Activated T-cell treated with anti-CD3 and anti-CD28 coated beads, Interleukin-2, amount 50 U/mL, for 4 hours (primary cell): ENCODE measurements at regions not wholly inside any gene's neighbourhood (a gene's known extent, or its start where the extent isn't known, plus 50 kb on each side); places are given as distances from the start of the nearest gene placed in this dataset.
"Not testable (repeated sequence)": the region's sequence is repeated elsewhere in the genome, so short reads cannot be mapped to it uniquely, and the experiment has no call there.

Experiments
- ATAC-seq, 2 donors: fragments of 200-7000 bp; cut with Tn5 transposase; one replicate each; pipeline ENCODE4 v1.10.0; 2021
- DNase-seq: peaks from one replicate; pipeline ENCODE4 v3.0.0-alpha.2; 2020
- H3K27me3 Mint-ChIP-seq: one replicate; pipeline ENCODE4 v1.8.0; 2021; ENCODE audit warnings: low read depth, mixed read lengths
- H3K36me3 Mint-ChIP-seq: one replicate; pipeline ENCODE4 v1.8.0; 2022; ENCODE audit warnings: mixed read lengths; ENCODE audit not compliant: insufficient read depth
- H3K4me1 Mint-ChIP-seq: one replicate; pipeline ENCODE4 v1.8.0; 2021; ENCODE audit warnings: low read depth, mixed read lengths
- H3K4me3 Mint-ChIP-seq: one replicate; pipeline ENCODE4 v1.8.0; 2021; ENCODE audit warnings: mild to moderate bottlenecking, moderate library complexity, mixed read lengths
- H3K9me3 Mint-ChIP-seq: one replicate; pipeline ENCODE4 v1.8.0; 2021; ENCODE audit warnings: mixed read lengths

DNA sequence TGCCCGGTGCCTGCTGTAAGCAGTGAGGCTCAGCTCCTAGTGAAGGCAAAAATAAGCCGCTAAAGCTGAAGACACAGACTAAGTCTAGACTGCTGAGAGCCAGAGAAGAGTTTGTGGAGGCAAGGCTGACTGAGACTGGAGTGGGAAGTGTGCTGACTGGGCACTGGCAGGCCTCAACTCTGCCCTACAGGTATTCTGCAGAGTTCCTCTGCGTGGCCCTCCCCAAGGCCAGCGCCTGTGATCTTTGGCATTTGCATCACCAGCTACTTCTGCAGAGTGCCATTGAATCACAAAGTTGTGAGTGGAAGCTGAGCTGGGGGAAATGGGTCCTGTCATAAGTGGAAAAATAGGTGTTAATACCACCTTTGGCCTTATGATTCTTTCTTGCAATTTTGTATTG lies 905.7 kb downstream of the PLA2G4A start:
- DNase-seq (no peak), ATAC-seq (no peak)
- no peak overlapping the region for H3K4me3 Mint-ChIP-seq
- no peaks in the 10 kb centered on the region for H3K4me1 Mint-ChIP-seq
- no peaks in the 10 kb centered on the region for H3K9me3 Mint-ChIP-seq
- no peaks in the 10 kb centered on the region for H3K36me3 Mint-ChIP-seq
- no peaks in the 10 kb centered on the region for H3K27me3 Mint-ChIP-seq

DNA sequence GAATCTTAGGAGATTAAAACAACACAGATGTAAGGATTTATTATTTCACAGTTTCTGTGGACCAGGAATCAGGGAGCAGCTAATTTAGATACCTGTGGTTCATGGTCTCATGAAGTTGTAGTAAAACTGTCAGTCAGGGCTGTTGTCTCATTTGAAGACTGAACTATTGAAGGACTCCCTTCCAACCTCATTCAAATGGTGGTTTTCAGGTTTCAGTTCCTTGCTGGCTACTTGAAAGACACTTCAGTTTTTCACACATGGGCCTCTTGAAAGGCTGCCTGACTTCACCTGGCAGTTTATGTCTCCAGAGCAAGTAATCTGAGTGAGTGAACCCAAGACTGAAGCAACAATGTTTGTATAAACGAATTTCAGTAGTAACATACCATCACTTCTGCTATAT lies 915.9 kb downstream of the PLA2G4A start:
- H3K9me3 Mint-ChIP-seq: peaks cover 6% of the 10 kb centered on the region
- DNase-seq (no peak), ATAC-seq (no peak)
- H3K27me3 Mint-ChIP-seq: no peaks in the 10 kb centered on the region
- no peaks in the 10 kb centered on the region for H3K36me3 Mint-ChIP-seq
- no peaks in the 10 kb centered on the region for H3K4me1 Mint-ChIP-seq
- H3K4me3 Mint-ChIP-seq: no peak overlapping the region

- Mint-ChIP-seq H3K36me3 (no peaks in the 10 kb centered on the region), H3K27me3 (no peaks in the 10 kb centered on the region), H3K9me3 (no peaks in the 10 kb centered on the region), H3K4me3 (no peak overlapping the region), H3K4me1 (no peaks in the 10 kb centered on the region)
- no peak for ATAC-seq
- DNase-seq: no peak
Observed at GRCh38 chr1:187755536-187755935, 926.8 kb downstream of the PLA2G4A start.

DNA sequence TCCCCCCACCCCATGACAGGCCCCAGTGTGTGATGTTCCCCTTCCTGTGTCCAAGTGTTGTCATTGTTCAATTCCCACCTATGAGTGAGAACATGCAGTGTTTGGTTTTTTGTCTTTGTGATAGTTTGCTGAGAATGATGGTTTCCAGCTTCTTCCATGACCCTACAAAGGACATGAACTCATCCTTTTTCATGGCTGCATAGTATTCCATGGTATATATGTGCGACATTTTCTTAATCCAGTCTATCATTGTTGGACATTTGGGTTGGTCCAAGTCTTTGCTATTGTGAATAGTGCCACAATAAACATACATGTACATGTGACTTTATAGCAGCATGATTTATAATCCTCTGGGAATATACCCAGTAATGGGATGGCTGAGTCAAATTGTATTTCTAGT lies 927.9 kb downstream of the PLA2G4A start:
- not testable (repeated sequence) for DNase-seq, H3K9me3 Mint-ChIP-seq, H3K4me1 Mint-ChIP-seq, H3K27me3 Mint-ChIP-seq, H3K4me3 Mint-ChIP-seq, ATAC-seq, H3K36me3 Mint-ChIP-seq

DNA sequence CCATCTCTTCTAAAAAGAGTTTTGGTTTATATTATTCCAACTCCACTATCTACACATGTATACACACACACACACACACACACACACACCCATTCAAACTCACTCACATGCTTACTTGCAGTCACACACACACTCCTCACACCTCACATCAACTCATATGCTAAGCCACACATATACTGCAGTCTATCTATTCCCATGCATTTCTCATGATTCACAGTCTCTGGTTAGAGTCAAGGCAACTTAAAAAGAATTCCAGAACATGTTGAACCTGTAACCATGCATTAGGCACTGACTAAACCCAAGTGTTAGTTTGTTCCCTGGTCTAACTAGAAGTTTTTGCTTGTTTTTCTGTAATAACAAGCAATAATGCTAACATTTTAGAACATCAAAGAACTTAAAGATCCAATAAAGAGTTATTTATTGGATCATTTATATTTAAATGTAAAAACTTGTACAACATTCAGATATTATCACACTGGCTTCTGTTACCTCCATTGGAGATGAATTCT lies 931.1 kb downstream of the PLA2G4A start:
- Mint-ChIP-seq H3K27me3 (no peaks in the 10 kb centered on the region), H3K36me3 (no peaks in the 10 kb centered on the region), H3K9me3 (no peaks in the 10 kb centered on the region), H3K4me3 (no peak overlapping the region), H3K4me1 (no peaks in the 10 kb centered on the region)
- ATAC-seq: no peak
- DNase-seq: no peak

GRCh38 chr1:187762118-187762517 lies 933.4 kb downstream of the PLA2G4A start:
- Mint-ChIP-seq H3K4me1 (no peaks in the 10 kb centered on the region), H3K27me3 (no peaks in the 10 kb centered on the region), H3K36me3 (no peaks in the 10 kb centered on the region), H3K4me3 (no peak overlapping the region), H3K9me3 (no peaks in the 10 kb centered on the region)
- no peak for DNase-seq
- ATAC-seq: no peak

DNA sequence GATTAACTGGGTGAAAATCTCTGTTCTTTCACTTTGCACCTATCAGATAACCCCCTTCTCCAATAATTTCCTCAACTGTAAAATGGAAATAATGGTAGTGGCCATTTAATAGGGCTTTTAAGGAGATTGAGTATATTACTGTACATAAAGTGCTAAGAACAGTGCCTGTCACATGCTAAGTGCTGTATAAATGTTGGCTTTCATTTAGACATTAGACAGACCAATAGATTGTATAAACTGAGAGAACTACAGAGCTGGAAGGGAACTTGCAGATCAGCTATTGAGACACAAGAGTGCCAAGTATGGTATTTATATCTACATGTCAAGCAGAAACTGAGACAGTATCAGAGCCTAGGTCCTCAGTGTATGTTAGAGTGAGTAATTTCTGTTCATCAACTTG lies 934.7 kb downstream of the PLA2G4A start:
- Mint-ChIP-seq H3K4me1 (no peaks in the 10 kb centered on the region), H3K9me3 (no peaks in the 10 kb centered on the region), H3K4me3 (no peak overlapping the region), H3K36me3 (no peaks in the 10 kb centered on the region), H3K27me3 (no peaks in the 10 kb centered on the region)
- DNase-seq (no peak), ATAC-seq (no peak)

DNA sequence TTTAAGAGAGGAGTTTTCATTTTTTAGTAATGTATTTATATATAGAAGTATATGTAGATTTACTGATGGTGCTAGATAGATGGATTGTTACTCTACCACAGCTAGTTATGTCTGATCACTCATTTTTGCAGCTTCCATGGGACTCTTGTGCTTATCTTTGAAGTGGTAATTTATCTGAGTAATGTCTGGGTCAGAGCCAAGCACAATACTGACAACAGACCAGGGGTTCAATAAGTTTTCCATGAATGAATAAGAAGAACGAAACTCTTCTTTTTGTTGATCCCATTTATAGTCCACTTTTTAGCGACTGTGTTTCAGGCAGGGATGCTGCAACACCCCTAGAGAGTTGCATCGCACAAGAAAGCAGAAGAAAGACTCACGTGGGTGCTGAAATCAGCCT lies 935.2 kb downstream of the PLA2G4A start:
- H3K4me1 Mint-ChIP-seq: no peaks in the 10 kb centered on the region
- H3K36me3 Mint-ChIP-seq: no peaks in the 10 kb centered on the region
- no peaks in the 10 kb centered on the region for H3K9me3 Mint-ChIP-seq
- DNase-seq (no peak), ATAC-seq (no peak)
- no peak overlapping the region for H3K4me3 Mint-ChIP-seq
- H3K27me3 Mint-ChIP-seq: no peaks in the 10 kb centered on the region

GRCh38 chr1:187771396-187771795 lies 942.6 kb downstream of the PLA2G4A start:
- Mint-ChIP-seq H3K9me3 (peaks cover 6% of the 10 kb centered on the region), H3K27me3 (no peaks in the 10 kb centered on the region)
- ATAC-seq: no peak

DNA sequence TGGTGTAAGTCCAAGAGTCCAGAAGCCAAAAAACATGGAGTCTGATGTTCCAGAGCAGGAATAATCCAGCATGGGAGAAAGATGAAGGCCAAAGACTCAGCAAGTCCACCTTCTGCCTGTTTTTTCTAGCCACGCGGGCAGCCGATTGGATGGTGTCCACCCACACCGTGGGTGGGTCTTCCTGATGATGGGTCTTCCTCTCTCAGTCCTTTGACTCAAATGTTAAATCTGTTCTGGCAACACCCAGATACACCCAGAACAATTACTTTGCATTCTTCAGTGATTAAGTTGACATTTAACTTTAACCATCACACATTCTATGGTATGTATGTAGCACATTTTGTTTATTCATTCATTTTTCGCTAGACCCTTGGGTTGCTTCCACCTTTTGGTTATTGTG lies 944.4 kb downstream of the PLA2G4A start:
- ATAC-seq (no peak), DNase-seq (no peak)
- H3K4me1 Mint-ChIP-seq: no peaks in the 10 kb centered on the region
- H3K36me3 Mint-ChIP-seq: no peaks in the 10 kb centered on the region
- H3K27me3 Mint-ChIP-seq: no peaks in the 10 kb centered on the region
- H3K9me3 Mint-ChIP-seq: peaks cover 6% of the 10 kb centered on the region
- no peak overlapping the region for H3K4me3 Mint-ChIP-seq

More at GRCh38 chr1:187771396-187771795, 942.6 kb downstream of the PLA2G4A start:
- no peak overlapping the region for H3K4me3 Mint-ChIP-seq
- H3K4me1 Mint-ChIP-seq: no peaks in the 10 kb centered on the region
- no peak for DNase-seq
- H3K36me3 Mint-ChIP-seq: no peaks in the 10 kb centered on the region

DNA sequence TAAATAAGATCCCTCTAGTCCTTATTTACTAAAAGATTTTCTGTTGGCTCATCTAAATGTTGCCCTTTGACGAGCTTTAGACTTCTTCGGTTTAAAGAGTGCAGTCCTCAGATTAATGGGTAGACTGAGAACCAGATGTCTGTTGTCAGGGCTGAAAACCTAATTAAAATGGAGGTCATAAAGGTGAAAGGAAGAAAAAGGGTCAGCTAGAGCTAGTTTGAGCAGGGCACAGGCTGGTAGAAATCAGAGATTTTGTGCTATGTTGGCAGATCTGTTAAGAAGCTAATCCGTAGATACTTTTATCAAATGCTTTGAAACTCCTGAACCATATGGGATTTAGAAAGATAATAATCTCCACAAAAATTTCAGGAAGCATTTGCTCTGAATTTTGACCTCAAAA lies 959.0 kb downstream of the PLA2G4A start:
- no peak for DNase-seq
- no peak for ATAC-seq
- no peaks in the 10 kb centered on the region for H3K4me1 Mint-ChIP-seq
- no peaks in the 10 kb centered on the region for H3K27me3 Mint-ChIP-seq
- H3K36me3 Mint-ChIP-seq: no peaks in the 10 kb centered on the region
- peaks cover 11% of the 10 kb centered on the region for H3K9me3 Mint-ChIP-seq
- H3K4me3 Mint-ChIP-seq: no peak overlapping the region

GRCh38 chr1:187788718-187789117 lies 960.0 kb downstream of the PLA2G4A start:
- Mint-ChIP-seq H3K27me3 (no peaks in the 10 kb centered on the region), H3K36me3 (no peaks in the 10 kb centered on the region), H3K4me1 (no peaks in the 10 kb centered on the region), H3K4me3 (no peak overlapping the region), H3K9me3 (peaks cover 7% of the 10 kb centered on the region)
- ATAC-seq (no peak), DNase-seq (no peak)

DNA sequence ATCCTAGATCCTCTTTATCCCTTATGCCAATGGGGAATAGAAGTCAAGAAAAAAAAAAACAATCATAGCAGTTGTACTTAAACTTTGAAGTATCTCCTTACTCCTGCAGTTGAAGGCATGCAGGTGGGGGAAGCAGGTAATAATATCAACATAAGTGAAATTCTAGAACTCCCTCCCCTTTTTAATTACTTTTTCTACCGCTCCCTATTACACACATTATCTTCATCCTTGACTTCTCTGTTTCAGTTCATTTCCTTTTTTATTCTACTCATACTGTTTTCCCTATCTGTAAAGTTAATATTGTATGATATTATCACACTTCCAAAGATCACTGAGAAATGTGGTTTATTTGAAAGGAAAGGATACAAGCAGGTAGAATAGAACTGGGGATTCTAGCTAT lies 962.0 kb downstream of the PLA2G4A start:
- no peaks in the 10 kb centered on the region for H3K36me3 Mint-ChIP-seq
- DNase-seq (no peak), ATAC-seq (no peak)
- peaks cover 4% of the 10 kb centered on the region for H3K9me3 Mint-ChIP-seq
- H3K4me3 Mint-ChIP-seq: no peak overlapping the region
- H3K27me3 Mint-ChIP-seq: no peaks in the 10 kb centered on the region
- H3K4me1 Mint-ChIP-seq: no peaks in the 10 kb centered on the region

GRCh38 chr1:187794561-187794960 lies 965.8 kb downstream of the PLA2G4A start:
- H3K4me1 Mint-ChIP-seq: no peaks in the 10 kb centered on the region
- no peak overlapping the region for H3K4me3 Mint-ChIP-seq
- ATAC-seq (no peak), DNase-seq (no peak)
- no peaks in the 10 kb centered on the region for H3K36me3 Mint-ChIP-seq
- no peaks in the 10 kb centered on the region for H3K27me3 Mint-ChIP-seq
- peaks cover 9% of the 10 kb centered on the region for H3K9me3 Mint-ChIP-seq

GRCh38 chr1:187809549-187809948 lies 980.8 kb downstream of the PLA2G4A start:
- Mint-ChIP-seq H3K9me3 (peaks cover 11% of the 10 kb centered on the region), H3K36me3 (no peaks in the 10 kb centered on the region), H3K27me3 (no peaks in the 10 kb centered on the region), H3K4me1 (no peaks in the 10 kb centered on the region), H3K4me3 (no peak overlapping the region)
- DNase-seq (no peak), ATAC-seq (no peak)

GRCh38 chr1:187816646-187817045 lies 987.9 kb downstream of the PLA2G4A start:
- H3K27me3 Mint-ChIP-seq: no peaks in the 10 kb centered on the region
- H3K4me1 Mint-ChIP-seq: no peaks in the 10 kb centered on the region
- H3K9me3 Mint-ChIP-seq: peaks cover 20% of the 10 kb centered on the region
- ATAC-seq (no peak), DNase-seq (no peak)
- no peak overlapping the region for H3K4me3 Mint-ChIP-seq
- no peaks in the 10 kb centered on the region for H3K36me3 Mint-ChIP-seq
